OCI-LY3 (cell line): ENCODE measurements at regions not wholly inside any gene's neighbourhood (a gene's known extent, or its start where the extent isn't known, plus 50 kb on each side); places are given as distances from the start of the nearest gene placed in this dataset.

Experiments used
- H2AFZ ChIP-seq: fragments of 200-600, 300-600 bp; shearing (Covaris generic); 2 replicates; pipeline ENCODE4 v1.6.0; 2014; ENCODE audit warnings: antibody characterized with exemption, low read depth, low read length
- H3K27ac ChIP-seq: fragments of 200-600, 300-600 bp; sonication (generic); 2 replicates; pipeline ENCODE4 v1.5.1; 2014; ENCODE audit warnings: mild to moderate bottlenecking, low read length, moderate library complexity, mixed read lengths
- H3K27me3 ChIP-seq: fragments of 200-600, 300-600 bp; sonication (generic); 2 replicates; pipeline ENCODE4 v1.6.1; 2014; ENCODE audit warnings: low read depth, low read length, mixed read lengths
- H3K36me3 ChIP-seq: fragments of 200-600, 300-600 bp; sonication (generic); replicated peaks from 2 replicates; pipeline ENCODE3; 2014; ENCODE audit warnings: low read depth, low read length, mixed read lengths
- H3K4me1 ChIP-seq: fragments of 300-600, 200-600 bp; sonication (generic); 2 replicates; pipeline ENCODE4 v1.6.1; 2014; ENCODE audit warnings: low read length, mixed read lengths
- H3K4me2 ChIP-seq: fragments of 200-600, 300-600 bp; sonication (generic); 2 replicates; pipeline ENCODE4 v1.6.1; 2014; ENCODE audit warnings: low read length, mixed read lengths
- H3K4me3 ChIP-seq: fragments of 300-600, 200-600 bp; sonication (generic); 2 replicates; pipeline ENCODE4 v1.5.1; 2014; ENCODE audit warnings: antibody characterized with exemption, mild to moderate bottlenecking, low read length, moderate library complexity
- H3K79me2 ChIP-seq: fragments of 300-600, 200-600 bp; shearing (Covaris generic); 2 replicates; pipeline ENCODE4 v1.6.1; 2014; ENCODE audit warnings: mild to moderate bottlenecking, low read length, mixed read lengths
- H3K9ac ChIP-seq: fragments of 300-600, 200-600 bp; shearing (Covaris generic); 2 replicates; pipeline ENCODE4 v1.6.0; 2014; ENCODE audit warnings: mild to moderate bottlenecking, low read length, moderate library complexity
- H3K9me3 ChIP-seq: fragments of 200-600, 300-600 bp; shearing (Covaris generic); 2 replicates; pipeline ENCODE4 v1.6.1; 2014; ENCODE audit warnings: low read length, mixed read lengths; ENCODE audit not compliant: insufficient read depth
- H4K20me1 ChIP-seq: fragments of 200-600, 300-600 bp; sonication (generic); 2 replicates; pipeline ENCODE4 v1.6.1; 2016; ENCODE audit warnings: low read length, mixed read lengths; ENCODE audit not compliant: insufficient read depth
- EZH2phosphoT487 ChIP-seq: fragments of 200-600 bp; shearing (Covaris generic); IDR thresholded peaks from 2 replicates; pipeline ENCODE4 v1.6.1; 2018; ENCODE audit warnings: antibody characterized with exemption, mixed run types, low read depth
- TF ChIP-seq, protein P1 (sequence below): fragments of 200-600, 300-600 bp; sonication (generic); IDR thresholded peaks from 2 replicates; pipeline ENCODE4 v1.5.1; 2014; ENCODE audit warnings: antibody characterized with exemption, low read length, low read depth

DNA sequence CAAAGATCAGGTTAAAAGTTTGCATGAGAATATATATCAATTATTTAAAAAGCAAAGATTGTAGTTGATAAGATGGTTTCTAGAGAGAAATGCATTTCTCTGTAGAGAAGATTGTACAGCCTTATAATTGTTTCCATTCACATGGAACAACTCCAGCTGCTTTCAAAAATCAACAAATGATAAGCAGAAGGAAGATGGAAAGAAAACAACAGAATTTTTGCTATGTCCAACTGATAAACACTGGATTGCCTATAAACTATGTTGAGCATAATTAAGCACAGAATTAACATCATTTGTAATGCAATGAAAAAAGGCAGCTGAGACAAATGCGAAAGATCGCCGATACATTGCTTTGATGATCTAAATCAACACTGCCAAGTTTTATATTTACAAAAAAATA, 89.0 kb downstream of the C3orf85 start:
- H3K36me3 ChIP-seq = no peaks in the 10 kb centered on the region
- H4K20me1 ChIP-seq = no peaks in the 10 kb centered on the region
- no peak overlapping the region for H3K9ac ChIP-seq
- no peaks in the 10 kb centered on the region for H3K27me3 ChIP-seq
- TF ChIP-seq, protein P1, sequence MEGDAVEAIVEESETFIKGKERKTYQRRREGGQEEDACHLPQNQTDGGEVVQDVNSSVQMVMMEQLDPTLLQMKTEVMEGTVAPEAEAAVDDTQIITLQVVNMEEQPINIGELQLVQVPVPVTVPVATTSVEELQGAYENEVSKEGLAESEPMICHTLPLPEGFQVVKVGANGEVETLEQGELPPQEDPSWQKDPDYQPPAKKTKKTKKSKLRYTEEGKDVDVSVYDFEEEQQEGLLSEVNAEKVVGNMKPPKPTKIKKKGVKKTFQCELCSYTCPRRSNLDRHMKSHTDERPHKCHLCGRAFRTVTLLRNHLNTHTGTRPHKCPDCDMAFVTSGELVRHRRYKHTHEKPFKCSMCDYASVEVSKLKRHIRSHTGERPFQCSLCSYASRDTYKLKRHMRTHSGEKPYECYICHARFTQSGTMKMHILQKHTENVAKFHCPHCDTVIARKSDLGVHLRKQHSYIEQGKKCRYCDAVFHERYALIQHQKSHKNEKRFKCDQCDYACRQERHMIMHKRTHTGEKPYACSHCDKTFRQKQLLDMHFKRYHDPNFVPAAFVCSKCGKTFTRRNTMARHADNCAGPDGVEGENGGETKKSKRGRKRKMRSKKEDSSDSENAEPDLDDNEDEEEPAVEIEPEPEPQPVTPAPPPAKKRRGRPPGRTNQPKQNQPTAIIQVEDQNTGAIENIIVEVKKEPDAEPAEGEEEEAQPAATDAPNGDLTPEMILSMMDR = no peak
- no peak for TF ChIP-seq EZH2phosphoT487
- H3K4me2 ChIP-seq = no peak overlapping the region
- no peak overlapping the region for H2AFZ ChIP-seq
- H3K27ac ChIP-seq = no peak overlapping the region
- H3K4me1 ChIP-seq = no peaks in the 10 kb centered on the region
- no peak overlapping the region for H3K4me3 ChIP-seq
- H3K79me2 ChIP-seq = no peaks in the 10 kb centered on the region
- no peaks in the 10 kb centered on the region for H3K9me3 ChIP-seq

DNA sequence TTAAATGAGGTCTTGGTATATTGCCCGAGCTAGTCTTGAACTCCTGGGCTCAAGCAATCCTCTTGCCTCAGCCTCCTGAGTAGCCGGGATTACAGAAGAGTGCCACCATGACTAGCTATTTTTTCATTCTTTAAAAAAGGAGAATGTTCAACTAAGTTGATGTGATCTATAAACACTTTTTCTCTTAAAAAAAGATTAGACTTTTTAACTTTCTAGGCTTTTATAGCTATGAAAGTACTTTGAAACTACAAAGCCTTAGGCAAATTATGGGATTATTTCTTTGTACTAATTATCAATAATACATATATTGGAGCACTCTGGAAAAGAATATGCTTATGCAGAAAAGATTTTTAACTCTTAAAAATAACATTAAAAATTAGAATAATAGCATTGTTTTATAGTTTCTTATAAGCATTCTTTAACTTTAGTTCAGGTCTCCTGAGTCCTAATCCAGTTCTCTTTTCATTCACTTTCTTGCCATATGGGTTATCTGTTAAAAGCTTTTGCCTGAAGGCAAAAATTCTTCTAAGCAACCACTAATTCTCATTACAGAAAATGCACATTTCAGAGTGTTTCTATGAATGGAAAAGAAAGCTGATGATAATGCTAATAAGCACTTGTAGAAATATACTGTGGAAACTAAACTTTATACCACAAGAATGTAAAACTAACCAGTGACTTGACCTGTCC, 87.8 kb downstream of the DPPA2 start:
- H3K9me3 ChIP-seq = no peaks in the 10 kb centered on the region
- no peaks in the 10 kb centered on the region for H3K27me3 ChIP-seq
- TF ChIP-seq, protein P1 = no peak
- no peak for TF ChIP-seq EZH2phosphoT487
- H3K9ac ChIP-seq = no peak overlapping the region
- no peaks in the 10 kb centered on the region for H3K4me1 ChIP-seq
- no peaks in the 10 kb centered on the region for H4K20me1 ChIP-seq
- H2AFZ ChIP-seq = no peak overlapping the region
- no peak overlapping the region for H3K27ac ChIP-seq
- no peaks in the 10 kb centered on the region for H3K36me3 ChIP-seq
- no peaks in the 10 kb centered on the region for H3K79me2 ChIP-seq
- no peak overlapping the region for H3K4me2 ChIP-seq
- no peak overlapping the region for H3K4me3 ChIP-seq

DNA sequence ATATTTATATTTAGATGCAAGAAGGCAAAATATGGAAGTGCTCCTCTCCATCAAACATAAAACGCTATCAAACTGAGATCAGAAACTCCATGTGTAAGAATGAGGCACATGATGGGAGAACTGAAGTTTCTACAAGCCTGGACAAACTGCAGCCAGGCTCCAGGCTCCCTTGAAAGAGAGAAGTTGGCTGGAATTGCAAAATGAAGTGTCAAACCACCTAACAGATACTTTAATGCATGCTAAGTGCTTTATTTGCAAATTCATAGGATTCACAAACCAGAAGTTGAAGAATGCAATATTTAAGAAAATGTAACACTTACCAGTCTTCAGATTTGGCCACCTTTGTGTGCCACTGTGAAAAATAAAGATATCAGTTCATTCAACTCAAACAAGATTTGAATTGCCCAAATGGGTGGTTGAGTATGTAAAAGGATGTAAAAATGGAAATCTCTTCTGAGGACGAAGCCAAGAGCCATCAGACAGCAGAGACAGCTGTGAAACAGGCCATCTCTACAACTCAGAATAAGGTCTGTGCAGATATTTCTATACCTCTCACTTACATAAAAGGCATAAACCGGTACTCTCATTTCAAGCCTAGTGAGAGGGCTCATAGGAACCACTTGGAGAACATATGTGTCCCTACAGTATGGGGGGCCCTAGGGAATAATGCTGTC, 87.0 kb downstream of the DPPA2 start:
- Histone ChIP-seq H3K79me2 (no peaks in the 10 kb centered on the region), H3K9ac (no peak overlapping the region), H3K9me3 (no peaks in the 10 kb centered on the region), H3K4me3 (no peak overlapping the region), H3K27ac (no peak overlapping the region), H3K36me3 (no peaks in the 10 kb centered on the region), H3K4me1 (no peaks in the 10 kb centered on the region), H2AFZ (no peak overlapping the region), H3K27me3 (no peaks in the 10 kb centered on the region), H4K20me1 (no peaks in the 10 kb centered on the region), H3K4me2 (no peak overlapping the region)
- no peak for TF ChIP-seq EZH2phosphoT487
- TF ChIP-seq, protein P1 = no peak

DNA sequence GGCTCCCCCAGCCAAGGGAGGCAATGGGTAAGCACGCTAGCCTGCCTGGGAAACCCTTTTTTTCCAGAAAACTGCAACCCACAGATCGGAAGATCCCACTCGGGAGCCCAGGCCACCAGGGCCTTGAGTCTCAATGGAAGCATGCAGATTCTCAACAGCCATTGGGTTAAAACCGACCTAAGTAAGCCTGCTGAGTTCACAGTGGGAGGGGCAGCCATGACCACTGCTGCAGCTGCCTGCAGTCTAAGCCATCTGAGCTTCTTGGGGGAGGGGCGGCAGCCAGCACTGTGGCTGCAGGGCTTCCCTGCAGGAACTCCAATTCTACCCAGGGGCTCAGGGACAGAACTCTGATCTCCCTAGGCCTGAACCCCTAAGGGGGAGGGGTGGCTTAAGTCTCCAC, 82.0 kb downstream of the DPPA2 start:
- Histone ChIP-seq H3K27ac (no peak overlapping the region), H3K27me3 (no peaks in the 10 kb centered on the region), H2AFZ (no peak overlapping the region), H3K36me3 (no peaks in the 10 kb centered on the region), H3K9ac (no peak overlapping the region), H3K4me2 (no peak overlapping the region), H3K4me3 (no peak overlapping the region), H3K4me1 (no peaks in the 10 kb centered on the region), H4K20me1 (no peaks in the 10 kb centered on the region), H3K79me2 (no peaks in the 10 kb centered on the region), H3K9me3 (no peaks in the 10 kb centered on the region)
- TF ChIP-seq EZH2phosphoT487 = no peak
- TF ChIP-seq, protein P1 = no peak
